ENCODE measurements at regions not wholly inside any gene's neighbourhood (a gene's known extent, or its start where the extent isn't known, plus 50 kb on each side); places are given as distances from the start of the nearest gene placed in this dataset.

- no peak for DNase-seq (ENCODE audit: low read depth in 3 of 3)
These were observed 196.0 kb downstream of the MAFB start for GRCh38 chr20:40493071-40493470.

GRCh38 chr20:40491009-40491590 is 197.9 kb downstream of the MAFB start:
- DNase-seq (ENCODE audit: low read depth in 3 of 3): no peak

GRCh38 chr20:40489886-40490285 is 199.2 kb downstream of the MAFB start:
- DNase-seq (ENCODE audit: low read depth in 3 of 3): no peak

- DNase-seq (ENCODE audit: low read depth in 3 of 3): no peak
These were observed 200.6 kb downstream of the MAFB start for GRCh38 chr20:40488401-40488800.

GRCh38 chr20:40486297-40486696 is 202.7 kb downstream of the MAFB start:
- DNase-seq (ENCODE audit: low read depth in 3 of 3): no peak

GRCh38 chr20:40481743-40482458 is 207.1 kb downstream of the MAFB start:
- DNase-seq (ENCODE audit: low read depth in 3 of 3): no peak

GRCh38 chr20:40481337-40481736 is 207.7 kb downstream of the MAFB start:
- no peak for DNase-seq (ENCODE audit: low read depth in 3 of 3)

- no peak for DNase-seq (ENCODE audit: low read depth in 3 of 3)
These were observed 211.2 kb downstream of the MAFB start for GRCh38 chr20:40477805-40478204.

GRCh38 chr20:40476461-40476860 is 212.6 kb downstream of the MAFB start:
- DNase-seq (ENCODE audit: low read depth in 3 of 3): no peak

GRCh38 chr20:40472905-40473304 is 216.1 kb downstream of the MAFB start:
- DNase-seq (ENCODE audit: low read depth in 3 of 3): no peak

- DNase-seq (ENCODE audit: low read depth in 3 of 3): no peak
These were observed 217.8 kb downstream of the MAFB start for GRCh38 chr20:40471261-40471629.

- DNase-seq (ENCODE audit: low read depth in 3 of 3): no peak
These were observed 218.4 kb downstream of the MAFB start for GRCh38 chr20:40470445-40471260.

GRCh38 chr20:40468759-40469158 is 220.3 kb downstream of the MAFB start:
- DNase-seq (ENCODE audit: low read depth in 3 of 3): no peak

GRCh38 chr20:40467703-40468411 is 221.2 kb downstream of the MAFB start:
- no peak for DNase-seq (ENCODE audit: low read depth in 3 of 3)

GRCh38 chr20:40467067-40467466 is 222.0 kb downstream of the MAFB start:
- DNase-seq (ENCODE audit: low read depth in 3 of 3): no peak

GRCh38 chr20:40464731-40465208 is 224.3 kb downstream of the MAFB start:
- DNase-seq (ENCODE audit: low read depth in 3 of 3): no peak

GRCh38 chr20:40463171-40463570 is 225.9 kb downstream of the MAFB start:
- no peak for DNase-seq (ENCODE audit: low read depth in 3 of 3)

- DNase-seq (ENCODE audit: low read depth in 3 of 3): no peak
These were observed 226.5 kb downstream of the MAFB start for GRCh38 chr20:40462566-40462965.

- DNase-seq (ENCODE audit: low read depth in 3 of 3): no peak
These were observed 229.7 kb downstream of the MAFB start for GRCh38 chr20:40459299-40459698.

GRCh38 chr20:40457404-40457803 is 231.6 kb downstream of the MAFB start:
- no peak for DNase-seq (ENCODE audit: low read depth in 3 of 3)

GRCh38 chr20:40452758-40453157 is 236.3 kb downstream of the MAFB start:
- DNase-seq (ENCODE audit: low read depth in 3 of 3): no peak

GRCh38 chr20:40451552-40451951 is 237.5 kb downstream of the MAFB start:
- DNase-seq (ENCODE audit: low read depth in 3 of 3): no peak

All from stimulated activated CD4-positive, alpha-beta T cell treated with anti-CD3 and anti-CD28 coated beads, TNF-alpha, amount 100 ng/mL, for 4 hours (primary cell).